HepG2 (cell line): ENCODE measurements at regions not wholly inside any gene's neighbourhood (a gene's known extent, or its start where the extent isn't known, plus 50 kb on each side); places are given as distances from the start of the nearest gene placed in this dataset.

Experiments
- AGO2 ChIP-seq: fragments of 200-400 bp; formaldehyde crosslinking; optimal IDR thresholded peaks from 2 replicates; pipeline ENCODE3; 2017; ENCODE audit warnings: mild to moderate bottlenecking, low read depth, low read length, moderate library complexity
- CEBPB ChIP-seq: IDR thresholded peaks from 2 replicates; pipeline ENCODE4 v1.6.1; 2011; ENCODE audit warnings: low read depth, low read length, improper control_type of control experiment, borderline replicate concordance
- ETV6 ChIP-seq: sonication (generic); formaldehyde crosslinking; conservative IDR thresholded peaks from 2 replicates; pipeline ENCODE4 v1.4.0; 2020; ENCODE audit warnings: missing genetic modification reagents
- POLR2AphosphoS5 ChIP-seq: IDR thresholded peaks from 2 replicates; pipeline ENCODE4 v1.6.1; 2012; ENCODE audit warnings: low read depth, low read length
- TF ChIP-seq, protein P1 (sequence below): fragments of 450-650 bp; IDR thresholded peaks from 2 replicates; pipeline ENCODE4 v1.6.1; 2017; ENCODE audit warnings: mild to moderate bottlenecking
- TF ChIP-seq, protein P2 (sequence below): sonication (generic); formaldehyde crosslinking; IDR thresholded peaks from 2 replicates; pipeline ENCODE4 v1.5.0; 2020; ENCODE audit warnings: mild to moderate bottlenecking, missing genetic modification reagents, moderate library complexity

DNA sequence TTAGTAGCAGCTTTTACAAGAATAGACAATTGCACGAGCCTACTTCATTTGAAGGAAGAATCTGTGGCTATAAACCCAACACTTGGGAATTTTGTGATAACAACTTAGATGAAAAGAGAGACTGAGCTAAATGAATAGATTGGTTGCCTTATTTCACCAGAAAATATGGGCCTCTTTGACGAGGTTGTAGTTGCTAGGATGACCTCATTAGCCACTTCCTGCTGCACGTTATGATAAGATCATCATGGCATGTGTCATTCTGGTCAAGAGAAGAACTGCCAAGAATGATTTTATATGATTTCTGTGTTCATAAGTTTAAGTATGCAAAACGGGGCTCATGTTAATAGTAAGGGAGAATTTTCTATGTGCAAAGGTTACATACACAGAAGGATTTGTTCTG, 321.9 kb upstream of the GIMD1 start:
- TF ChIP-seq AGO2 (no peak), CEBPB (no peak), ETV6 (CRISPR knock-in tag) (no peak), POLR2AphosphoS5 (no peak)
- TF ChIP-seq, protein P1, sequence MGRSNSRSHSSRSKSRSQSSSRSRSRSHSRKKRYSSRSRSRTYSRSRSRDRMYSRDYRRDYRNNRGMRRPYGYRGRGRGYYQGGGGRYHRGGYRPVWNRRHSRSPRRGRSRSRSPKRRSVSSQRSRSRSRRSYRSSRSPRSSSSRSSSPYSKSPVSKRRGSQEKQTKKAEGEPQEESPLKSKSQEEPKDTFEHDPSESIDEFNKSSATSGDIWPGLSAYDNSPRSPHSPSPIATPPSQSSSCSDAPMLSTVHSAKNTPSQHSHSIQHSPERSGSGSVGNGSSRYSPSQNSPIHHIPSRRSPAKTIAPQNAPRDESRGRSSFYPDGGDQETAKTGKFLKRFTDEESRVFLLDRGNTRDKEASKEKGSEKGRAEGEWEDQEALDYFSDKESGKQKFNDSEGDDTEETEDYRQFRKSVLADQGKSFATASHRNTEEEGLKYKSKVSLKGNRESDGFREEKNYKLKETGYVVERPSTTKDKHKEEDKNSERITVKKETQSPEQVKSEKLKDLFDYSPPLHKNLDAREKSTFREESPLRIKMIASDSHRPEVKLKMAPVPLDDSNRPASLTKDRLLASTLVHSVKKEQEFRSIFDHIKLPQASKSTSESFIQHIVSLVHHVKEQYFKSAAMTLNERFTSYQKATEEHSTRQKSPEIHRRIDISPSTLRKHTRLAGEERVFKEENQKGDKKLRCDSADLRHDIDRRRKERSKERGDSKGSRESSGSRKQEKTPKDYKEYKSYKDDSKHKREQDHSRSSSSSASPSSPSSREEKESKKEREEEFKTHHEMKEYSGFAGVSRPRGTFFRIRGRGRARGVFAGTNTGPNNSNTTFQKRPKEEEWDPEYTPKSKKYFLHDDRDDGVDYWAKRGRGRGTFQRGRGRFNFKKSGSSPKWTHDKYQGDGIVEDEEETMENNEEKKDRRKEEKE, result no peak
- TF ChIP-seq, protein P2, sequence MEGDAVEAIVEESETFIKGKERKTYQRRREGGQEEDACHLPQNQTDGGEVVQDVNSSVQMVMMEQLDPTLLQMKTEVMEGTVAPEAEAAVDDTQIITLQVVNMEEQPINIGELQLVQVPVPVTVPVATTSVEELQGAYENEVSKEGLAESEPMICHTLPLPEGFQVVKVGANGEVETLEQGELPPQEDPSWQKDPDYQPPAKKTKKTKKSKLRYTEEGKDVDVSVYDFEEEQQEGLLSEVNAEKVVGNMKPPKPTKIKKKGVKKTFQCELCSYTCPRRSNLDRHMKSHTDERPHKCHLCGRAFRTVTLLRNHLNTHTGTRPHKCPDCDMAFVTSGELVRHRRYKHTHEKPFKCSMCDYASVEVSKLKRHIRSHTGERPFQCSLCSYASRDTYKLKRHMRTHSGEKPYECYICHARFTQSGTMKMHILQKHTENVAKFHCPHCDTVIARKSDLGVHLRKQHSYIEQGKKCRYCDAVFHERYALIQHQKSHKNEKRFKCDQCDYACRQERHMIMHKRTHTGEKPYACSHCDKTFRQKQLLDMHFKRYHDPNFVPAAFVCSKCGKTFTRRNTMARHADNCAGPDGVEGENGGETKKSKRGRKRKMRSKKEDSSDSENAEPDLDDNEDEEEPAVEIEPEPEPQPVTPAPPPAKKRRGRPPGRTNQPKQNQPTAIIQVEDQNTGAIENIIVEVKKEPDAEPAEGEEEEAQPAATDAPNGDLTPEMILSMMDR (CRISPR knock-in tag), result no peak
